ENCODE measurements at regions not wholly inside any gene's neighbourhood (a gene's known extent, or its start where the extent isn't known, plus 50 kb on each side); places are given as distances from the start of the nearest gene placed in this dataset.

DNA sequence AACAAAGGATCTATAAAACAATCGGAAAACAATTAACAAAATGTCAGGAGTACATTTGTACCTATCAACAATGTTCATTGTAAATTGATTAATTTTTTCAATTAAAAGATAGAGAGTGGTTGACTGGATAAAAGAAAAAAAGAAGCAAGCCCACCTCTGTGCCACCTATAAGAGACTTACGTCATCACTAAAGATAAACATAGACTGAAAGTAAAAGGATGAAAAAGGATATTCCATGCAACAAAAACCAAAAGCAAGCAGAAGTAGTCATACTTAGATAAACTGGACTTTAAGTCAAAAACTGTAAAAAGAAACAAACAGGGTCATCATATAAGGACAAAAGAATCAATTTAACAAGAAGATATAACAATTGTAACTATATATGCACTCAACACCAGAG is 197.4 kb downstream of the RASEF start:
- no peak overlapping the region for H2BK15ac ChIP-seq (ENCODE audit: low read depth, low read length)
- Mint-ChIP-seq H3K27me3 (ENCODE audit: low read depth) (no peaks in the 10 kb centered on the region), H3K4me3 (no peak overlapping the region), H3K27ac (no peak overlapping the region; a peak in 1 of 7 replicates), H3K36me3 (ENCODE audit: insufficient read depth in 1 of 3, low read depth in 3 of 3) (no peaks in the 10 kb centered on the region), H3K4me1 (peaks cover 9 to 13% of the 10 kb centered on the region in 2 experiments; a peak in 3 of 4 replicates), H3K9me3 (no peaks in the 10 kb centered on the region)
- H3K23me2 ChIP-seq (ENCODE audit: insufficient read length, low read depth, low read length, poor library complexity, severe bottlenecking): no peaks in the 10 kb centered on the region
- no peaks in the 10 kb centered on the region for H3K9me3 ChIP-seq (ENCODE audit: control insufficient read depth, low read depth, low read length)
- no peak overlapping the region for H3K9ac ChIP-seq (ENCODE audit: extremely low read depth, insufficient read length, low read length)
- no peak overlapping the region for H4K91ac ChIP-seq (ENCODE audit: insufficient read length, low read depth, low read length)
- H3K79me1 ChIP-seq (ENCODE audit: insufficient read depth, low read depth, low read length, poor library complexity, severe bottlenecking): no peaks in the 10 kb centered on the region
- no peak overlapping the region for H3K4ac ChIP-seq (ENCODE audit: low read depth, low read length)
- H3K56ac ChIP-seq (ENCODE audit: insufficient read length, low read depth, low read length): no peak overlapping the region
- no peak overlapping the region for H4K5ac ChIP-seq (ENCODE audit: insufficient read length, low read depth, low read length)
- H3K4me2 ChIP-seq (ENCODE audit: insufficient read depth, insufficient read length, low read length): no peak overlapping the region
- no peaks in the 10 kb centered on the region for H3K27me3 ChIP-seq (ENCODE audit: insufficient read depth, low read length)
- H3K14ac ChIP-seq (ENCODE audit: insufficient read depth, low read length): no peak overlapping the region
- H3T11ph ChIP-seq (ENCODE audit: low read length): no peak overlapping the region
- no peak for DNase-seq
- no peak overlapping the region for H3K27ac ChIP-seq (ENCODE audit: insufficient read length, low read depth, low read length)
- no peak overlapping the region for H3K18ac ChIP-seq (ENCODE audit: insufficient read length, low read depth, low read length)
- H2AK5ac ChIP-seq (ENCODE audit: insufficient read length, low read length): no peak overlapping the region
- no peak overlapping the region for H2BK120ac ChIP-seq (ENCODE audit: low read depth, low read length, poor library complexity, severe bottlenecking)
- no peak overlapping the region for H2BK20ac ChIP-seq (ENCODE audit: low read depth, low read length, poor library complexity, severe bottlenecking)
- no peak overlapping the region for H4K8ac ChIP-seq (replicated peaks; ENCODE audit: insufficient read length, low read depth, low read length)
- TF ChIP-seq, protein P1, sequence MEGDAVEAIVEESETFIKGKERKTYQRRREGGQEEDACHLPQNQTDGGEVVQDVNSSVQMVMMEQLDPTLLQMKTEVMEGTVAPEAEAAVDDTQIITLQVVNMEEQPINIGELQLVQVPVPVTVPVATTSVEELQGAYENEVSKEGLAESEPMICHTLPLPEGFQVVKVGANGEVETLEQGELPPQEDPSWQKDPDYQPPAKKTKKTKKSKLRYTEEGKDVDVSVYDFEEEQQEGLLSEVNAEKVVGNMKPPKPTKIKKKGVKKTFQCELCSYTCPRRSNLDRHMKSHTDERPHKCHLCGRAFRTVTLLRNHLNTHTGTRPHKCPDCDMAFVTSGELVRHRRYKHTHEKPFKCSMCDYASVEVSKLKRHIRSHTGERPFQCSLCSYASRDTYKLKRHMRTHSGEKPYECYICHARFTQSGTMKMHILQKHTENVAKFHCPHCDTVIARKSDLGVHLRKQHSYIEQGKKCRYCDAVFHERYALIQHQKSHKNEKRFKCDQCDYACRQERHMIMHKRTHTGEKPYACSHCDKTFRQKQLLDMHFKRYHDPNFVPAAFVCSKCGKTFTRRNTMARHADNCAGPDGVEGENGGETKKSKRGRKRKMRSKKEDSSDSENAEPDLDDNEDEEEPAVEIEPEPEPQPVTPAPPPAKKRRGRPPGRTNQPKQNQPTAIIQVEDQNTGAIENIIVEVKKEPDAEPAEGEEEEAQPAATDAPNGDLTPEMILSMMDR (conservative IDR thresholded peaks at IDR 0.05): no peak
- peaks cover 3% of the 10 kb centered on the region; the same call in 1 of the 2 replicates for H3K4me1 ChIP-seq (ENCODE audit: insufficient read depth, low read length)
- no peak overlapping the region for H2AFZ ChIP-seq (ENCODE audit: low read length)
- peaks cover 2% of the 10 kb centered on the region; the same call in 1 of the 2 replicates for H3K79me2 ChIP-seq (ENCODE audit: insufficient read depth, low read length)
- no peak overlapping the region for H3K23ac ChIP-seq (ENCODE audit: insufficient read length, low read depth, low read length)
- H4K20me1 ChIP-seq (ENCODE audit: control insufficient read depth, insufficient read depth, insufficient read length): no peaks in the 10 kb centered on the region
- WGBS (ENCODE audit: extremely low coverage, insufficient read length, low lambda C conversion rate): no CpG with 5 or more reads among the region's 2 CpGs
- H2BK5ac ChIP-seq (ENCODE audit: insufficient read length, low read length): no peak overlapping the region
- H2BK12ac ChIP-seq (ENCODE audit: insufficient read length, low read depth, low read length): no peak overlapping the region
